Endothelial cell of umbilical vein (primary cell): ENCODE measurements at regions not wholly inside any gene's neighbourhood (a gene's known extent, or its start where the extent isn't known, plus 50 kb on each side); places are given as distances from the start of the nearest gene placed in this dataset.

ENCODE experiments used
- BruUV-seq: library from RNA; stranded (reverse); fragments of 400-500 nt; replicated peaks from 2 replicates; lab custom pipeline; 2021; lab: Mats Ljungman, UMichigan
- CTCF ChIA-PET: fragments of 300-600, 350-600 bp; sonication (Branson Sonifier 250); formaldehyde crosslinking; loops from one replicate; lab custom pipeline; 2021; ENCODE audit warnings: antibody characterized with exemption, inconsistent platforms; lab: Charles Lee
- POLR2A ChIA-PET: fragments of 300-600, 350-600 bp; sonication (Branson Sonifier 250); formaldehyde crosslinking; loops from one replicate; lab custom pipeline; 2021; ENCODE audit warnings: antibody characterized with exemption, inconsistent platforms; lab: Charles Lee
- DNase-seq: peaks from one replicate; pipeline ENCODE4 v3.0.0-alpha.2; 2011; ENCODE audit warnings: low read depth, low spot score
- FAIRE-seq: peaks from 2 replicates; lab custom pipeline; 2011; peaks lifted over from hg19 to GRCh38; lab: Jason Lieb, UNC
- H2AFZ ChIP-seq: 2 replicates; pipeline ENCODE4 v1.6.0; 2012; ENCODE audit warnings: low read depth, low read length, control low read depth, inconsistent platforms
- H3K27ac ChIP-seq: 2 replicates; pipeline ENCODE4 v1.5.1; 2011; ENCODE audit warnings: low read depth, mild to moderate bottlenecking, control low read depth, low read length, moderate library complexity; ENCODE audit not compliant: insufficient read depth
- H3K27me3 ChIP-seq, 2 experiments: 2 replicates each; pipeline versions ENCODE4 v1.6.0 to v1.6.1; 2011; ENCODE audit warnings: low read length in 2 of 2, mixed read lengths in 1 of 2; ENCODE audit not compliant: control insufficient read depth in 2 of 2, insufficient read depth in 2 of 2
- H3K36me3 ChIP-seq, 2 experiments: 2 replicates in 1 of 2; 3 replicates in 1 of 2; pipeline ENCODE4 v1.5.1; 2011; ENCODE audit warnings: low read length in 2 of 2, mild to moderate bottlenecking in 1 of 2, moderate library complexity in 1 of 2; ENCODE audit not compliant: control insufficient read depth in 2 of 2, insufficient read depth in 2 of 2; ENCODE audit errors: extremely low read depth in 1 of 2
- H3K4me1 ChIP-seq: 3 replicates; pipeline ENCODE4 v1.5.1; 2011; ENCODE audit warnings: mild to moderate bottlenecking, low read length; ENCODE audit not compliant: control insufficient read depth, insufficient read depth; ENCODE audit errors: extremely low read depth
- H3K4me2 ChIP-seq: 2 replicates; pipeline ENCODE4 v1.6.1; 2011; ENCODE audit warnings: low read length, control low read depth, mixed read lengths; ENCODE audit not compliant: insufficient read depth
- H3K4me3 ChIP-seq, 3 experiments: fragments of 200-600 bp in 1 of 3; sonication (generic), shearing (Covaris generic) in 1 of 3; replicated peaks in 1 of 3; 2 replicates each; pipeline ENCODE4 v1.5.1; 2011 to 2016; ENCODE audit warnings: control low read depth in 3 of 3, low read length in 3 of 3, mild to moderate bottlenecking in 2 of 3, inconsistent platforms in 1 of 3, low read depth in 1 of 3, moderate library complexity in 1 of 3; ENCODE audit not compliant: insufficient read depth in 1 of 3
- H3K79me2 ChIP-seq: 2 replicates; pipeline ENCODE4 v1.6.0; 2012; ENCODE audit warnings: low read length, inconsistent platforms; ENCODE audit not compliant: control insufficient read depth, insufficient read depth
- H3K9ac ChIP-seq: replicated peaks from 2 replicates; pipeline ENCODE3; 2011; ENCODE audit warnings: low read length, control low read depth; ENCODE audit not compliant: insufficient read depth; ENCODE audit errors: extremely low read depth
- H3K9me1 ChIP-seq: replicated peaks from 3 replicates; pipeline ENCODE4 v1.6.0; 2011; ENCODE audit warnings: mild to moderate bottlenecking, low read length; ENCODE audit not compliant: control insufficient read depth, insufficient read depth; ENCODE audit errors: extremely low read depth
- H3K9me3 ChIP-seq: replicated peaks from 2 replicates; pipeline ENCODE4 v1.5.1; 2012; ENCODE audit warnings: low read length, inconsistent platforms; ENCODE audit not compliant: control insufficient read depth, insufficient read depth
- H4K20me1 ChIP-seq: replicated peaks from 2 replicates; pipeline ENCODE3; 2011; ENCODE audit warnings: mild to moderate bottlenecking, low read length; ENCODE audit not compliant: control insufficient read depth, insufficient read depth; ENCODE audit errors: extremely low read depth
- CTCF ChIP-seq, 2 donors: IDR thresholded peaks; 1 replicate in 1 of 2; 2 replicates in 1 of 2; pipeline ENCODE4 v1.5.1; 2011; ENCODE audit warnings: low read length in 2 of 2, mild to moderate bottlenecking in 2 of 2, moderate library complexity in 2 of 2, control low read depth in 1 of 2, inconsistent platforms in 1 of 2, low read depth in 1 of 2; ENCODE audit not compliant: insufficient read depth in 1 of 2; ENCODE audit errors: extremely low read depth in 1 of 2
- EZH2 ChIP-seq: IDR thresholded peaks from 2 replicates; pipeline ENCODE4 v1.6.1; 2012; ENCODE audit warnings: borderline replicate concordance, low read depth, mild to moderate bottlenecking, moderate library complexity, low read length, inconsistent platforms; ENCODE audit not compliant: severe bottlenecking
- FOS ChIP-seq: IDR thresholded peaks from 2 replicates; pipeline ENCODE4 v1.6.1; 2011; ENCODE audit warnings: mild to moderate bottlenecking, low read length, moderate library complexity, borderline replicate concordance; ENCODE audit not compliant: insufficient read depth
- GATA2 ChIP-seq: IDR thresholded peaks from 2 replicates; pipeline ENCODE4 v1.7.0; 2011; ENCODE audit warnings: low read depth, mild to moderate bottlenecking, moderate library complexity, mixed read lengths, low read length; ENCODE audit not compliant: insufficient read length, insufficient read depth
- JUN ChIP-seq: IDR thresholded peaks from 2 replicates; pipeline ENCODE4 v1.6.1; 2011; ENCODE audit warnings: borderline replicate concordance, low read depth; ENCODE audit not compliant: insufficient read length, insufficient read depth
- MAX ChIP-seq: IDR thresholded peaks from 2 replicates; pipeline ENCODE4 v1.6.1; 2011; ENCODE audit not compliant: insufficient read depth, insufficient read length
- MYC ChIP-seq: IDR thresholded peaks from one replicate; pipeline ENCODE4 v1.6.1; 2011; ENCODE audit warnings: mild to moderate bottlenecking, low read depth, low read length
- POLR2A ChIP-seq: IDR thresholded peaks from 2 replicates; pipeline ENCODE4 v1.6.1; 2012; ENCODE audit warnings: low read depth, mild to moderate bottlenecking, control low read depth, low read length
- POLR2AphosphoS5 ChIP-seq: IDR thresholded peaks from 2 replicates; pipeline ENCODE4 v1.6.1; 2012; ENCODE audit warnings: low read depth, mild to moderate bottlenecking, control low read depth, low read length, moderate library complexity; ENCODE audit not compliant: insufficient read depth
- dilution Hi-C: fragments of 300-500 bp; cut with MboI; formaldehyde crosslinking; loops from one replicate; pipeline ENCODE4 v1.15.0; 2019; ENCODE audit warnings: low sequenced_read_pairs; ENCODE audit not compliant: extremely low pct_ligation_motif_present
- intact Hi-C: fragments of 100-400 bp; cut with micrococcal nuclease; formaldehyde crosslinking; loops from one replicate; pipeline ENCODE4 v1.10.0; 2022

- DNase-seq (no peak), FAIRE-seq (no peak)
- Histone ChIP-seq H3K4me3 (no peak overlapping the region), H4K20me1 (no peaks in the 10 kb centered on the region), H3K79me2 (no peaks in the 10 kb centered on the region), H2AFZ (no peak overlapping the region), H3K36me3 (no peaks in the 10 kb centered on the region), H3K9ac (no peak overlapping the region), H3K9me3 (no peaks in the 10 kb centered on the region), H3K9me1 (no peaks in the 10 kb centered on the region), H3K4me1 (no peaks in the 10 kb centered on the region), H3K27ac (no peak overlapping the region), H3K4me2 (no peak overlapping the region), H3K27me3 (no peaks in the 10 kb centered on the region)
- intact Hi-C loops (no loop called here), dilution Hi-C loops (no loop called here)
- BruUV-seq = no TSS peak
- ChIA-PET POLR2A (no interaction called here), CTCF (no interaction called here)
- no peak for TF ChIP-seq POLR2AphosphoS5
- no peak for TF ChIP-seq POLR2A
- no peak for TF ChIP-seq GATA2
- TF ChIP-seq MAX = no peak
- TF ChIP-seq EZH2 = no peak
- no peak for TF ChIP-seq JUN
- TF ChIP-seq MYC = no peak
- no peak for TF ChIP-seq CTCF (IDR thresholded peaks at IDR 0.05; ENCODE audit: extremely low read depth in 1 of 2, insufficient read depth in 1 of 2, low read depth in 1 of 2, low read length in 2 of 2)
- no peak for TF ChIP-seq FOS
Observed at GRCh38 chr16:72523087-72523486, 351.1 kb upstream of the PMFBP1 start.
